GM12892 (cell line): ENCODE measurements at regions not wholly inside any gene's neighbourhood (a gene's known extent, or its start where the extent isn't known, plus 50 kb on each side); places are given as distances from the start of the nearest gene placed in this dataset.
A peak's percentile ranks its signal among the peaks of the same experiment; 100 is the strongest.

Experiments
- DNase-seq: peaks from one replicate; pipeline ENCODE4 v3.0.0; 2011; ENCODE audit not compliant: insufficient read length
- FAIRE-seq: peaks from 2 replicates; lab custom pipeline; 2011; peaks lifted over from hg19 to GRCh38; lab: Jason Lieb, UNC
- POLR2A ChIP-seq: IDR thresholded peaks from 2 replicates; pipeline ENCODE4 v1.6.1; 2011; ENCODE audit warnings: low read depth, low read length, control low read depth
- POLR2AphosphoS5 ChIP-seq: IDR thresholded peaks from 2 replicates; pipeline ENCODE4 v1.6.1; 2011; ENCODE audit warnings: low read depth, low read length, control low read depth
- TAF1 ChIP-seq: IDR thresholded peaks from 2 replicates; pipeline ENCODE4 v1.6.1; 2011; ENCODE audit warnings: low read depth, mild to moderate bottlenecking, control low read depth, low read length, borderline replicate concordance

GRCh38 chr10:111750165-111750849 is 433.3 kb downstream of the GPAM start:
- FAIRE-seq, result no peak
- no peak for DNase-seq
- TF ChIP-seq POLR2A (no peak), POLR2AphosphoS5 (no peak), TAF1 (no peak)

GRCh38 chr10:111756217-111757061 is 427.1 kb downstream of the GPAM start:
- no peak for TF ChIP-seq TAF1
- TF ChIP-seq POLR2A, result no peak
- no peak for TF ChIP-seq POLR2AphosphoS5
- no peak for DNase-seq
- peak; percentile 68 for FAIRE-seq

- FAIRE-seq (no peak), DNase-seq (no peak)
- no peak for TF ChIP-seq POLR2A
- no peak for TF ChIP-seq TAF1
- TF ChIP-seq POLR2AphosphoS5, result no peak
Measured at GRCh38 chr10:111758593-111758992, 425.0 kb downstream of the GPAM start.

- TF ChIP-seq TAF1 (no peak), POLR2A (no peak), POLR2AphosphoS5 (no peak)
- FAIRE-seq (no peak), DNase-seq (no peak)
Measured at GRCh38 chr10:111762114-111762513, 421.5 kb downstream of the GPAM start.

GRCh38 chr10:111765216-111765615 is 418.3 kb downstream of the GPAM start:
- DNase-seq (no peak), FAIRE-seq (no peak)
- TF ChIP-seq POLR2AphosphoS5, result no peak
- no peak for TF ChIP-seq POLR2A
- no peak for TF ChIP-seq TAF1

GRCh38 chr10:111766464-111766863 is 417.1 kb downstream of the GPAM start:
- TF ChIP-seq TAF1, result no peak
- TF ChIP-seq POLR2AphosphoS5, result no peak
- no peak for TF ChIP-seq POLR2A
- no peak for FAIRE-seq
- no peak for DNase-seq

GRCh38 chr10:111767661-111768060 is 415.9 kb downstream of the GPAM start:
- no peak for FAIRE-seq
- TF ChIP-seq POLR2AphosphoS5 (no peak), POLR2A (no peak), TAF1 (no peak)
- no peak for DNase-seq

GRCh38 chr10:111773950-111774349 is 409.6 kb downstream of the GPAM start:
- no peak for FAIRE-seq
- DNase-seq, result no peak
- no peak for TF ChIP-seq TAF1
- no peak for TF ChIP-seq POLR2AphosphoS5
- TF ChIP-seq POLR2A, result no peak

- no peak for DNase-seq
- no peak for FAIRE-seq
- TF ChIP-seq POLR2AphosphoS5, result no peak
- TF ChIP-seq TAF1, result no peak
- no peak for TF ChIP-seq POLR2A
Measured at GRCh38 chr10:111774486-111774885, 409.1 kb downstream of the GPAM start.

- TF ChIP-seq POLR2A, result no peak
- no peak for TF ChIP-seq POLR2AphosphoS5
- TF ChIP-seq TAF1, result no peak
- no peak for FAIRE-seq
- DNase-seq, result no peak
Measured at GRCh38 chr10:111784436-111784835, 399.1 kb downstream of the GPAM start.

GRCh38 chr10:111784946-111785465 is 398.6 kb downstream of the GPAM start:
- FAIRE-seq, result no peak
- TF ChIP-seq TAF1 (no peak), POLR2A (no peak), POLR2AphosphoS5 (no peak)

GRCh38 chr10:111785921-111786320 is 397.6 kb downstream of the GPAM start:
- no peak for DNase-seq
- TF ChIP-seq POLR2A (no peak), POLR2AphosphoS5 (no peak), TAF1 (no peak)
- no peak for FAIRE-seq

More at GRCh38 chr10:111784946-111785465, 398.6 kb downstream of the GPAM start:
- DNase-seq, result no peak
